BJ (cell line): ENCODE measurements at regions not wholly inside any gene's neighbourhood (a gene's known extent, or its start where the extent isn't known, plus 50 kb on each side); places are given as distances from the start of the nearest gene placed in this dataset.

ENCODE experiments used
- CTCF ChIA-PET: fragments of 350-600 bp; formaldehyde crosslinking; extraction: SDS; loops from one replicate; lab custom pipeline; 2021; ENCODE audit warnings: antibody characterized with exemption, inconsistent platforms; lab: Yijun Ruan, JAX
- POLR2A ChIA-PET: fragments of 300-600 bp; sonication (Branson Sonifier 250); formaldehyde crosslinking; extraction: SDS; loops from one replicate; lab custom pipeline; 2021; ENCODE audit warnings: antibody characterized with exemption; lab: Charles Lee
- DNase-seq: peaks from one replicate; pipeline ENCODE4 v3.0.0-alpha.2; 2011; ENCODE audit warnings: low read depth
- H3K27me3 ChIP-seq: 2 replicates; pipeline ENCODE4 v1.6.0; 2011; ENCODE audit warnings: low read length; ENCODE audit not compliant: control insufficient read depth, insufficient read depth
- H3K36me3 ChIP-seq: 2 replicates; pipeline ENCODE4 v1.5.1; 2011; ENCODE audit warnings: low read length; ENCODE audit not compliant: control insufficient read depth, insufficient read depth
- H3K4me3 ChIP-seq: 2 replicates; pipeline ENCODE4 v1.5.1; 2011; ENCODE audit warnings: low read depth, mild to moderate bottlenecking, control low read depth, low read length
- TF ChIP-seq, protein P1 (sequence below): IDR thresholded peaks from 2 replicates; pipeline ENCODE4 v1.5.1; 2011; ENCODE audit warnings: low read depth, mild to moderate bottlenecking, control low read depth, inconsistent platforms, low read length, moderate library complexity; ENCODE audit not compliant: insufficient read depth

DNA sequence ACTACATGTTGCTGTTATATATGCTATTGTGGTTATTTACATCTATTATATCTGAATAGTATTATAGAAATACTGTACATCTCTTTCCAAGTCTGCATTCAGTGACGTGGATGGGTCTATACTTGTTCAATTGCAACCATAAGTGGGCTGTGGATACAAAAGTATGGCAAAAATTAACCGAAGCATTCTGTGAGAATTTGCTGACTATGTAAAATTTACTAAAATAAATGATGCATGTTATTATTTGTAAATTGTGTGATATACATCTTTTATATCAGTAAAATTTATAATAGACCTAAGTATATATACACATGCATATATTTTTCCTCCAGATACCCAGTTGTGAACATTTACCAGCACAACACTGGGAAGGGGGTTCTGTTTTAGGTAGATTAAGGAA, 215.1 kb downstream of the NECTIN3 start:
- ChIA-PET POLR2A (no interaction called here), CTCF (no interaction called here)
- Histone ChIP-seq H3K4me3 (no peak overlapping the region), H3K27me3 (no peaks in the 10 kb centered on the region), H3K36me3 (no peaks in the 10 kb centered on the region)
- TF ChIP-seq, protein P1, sequence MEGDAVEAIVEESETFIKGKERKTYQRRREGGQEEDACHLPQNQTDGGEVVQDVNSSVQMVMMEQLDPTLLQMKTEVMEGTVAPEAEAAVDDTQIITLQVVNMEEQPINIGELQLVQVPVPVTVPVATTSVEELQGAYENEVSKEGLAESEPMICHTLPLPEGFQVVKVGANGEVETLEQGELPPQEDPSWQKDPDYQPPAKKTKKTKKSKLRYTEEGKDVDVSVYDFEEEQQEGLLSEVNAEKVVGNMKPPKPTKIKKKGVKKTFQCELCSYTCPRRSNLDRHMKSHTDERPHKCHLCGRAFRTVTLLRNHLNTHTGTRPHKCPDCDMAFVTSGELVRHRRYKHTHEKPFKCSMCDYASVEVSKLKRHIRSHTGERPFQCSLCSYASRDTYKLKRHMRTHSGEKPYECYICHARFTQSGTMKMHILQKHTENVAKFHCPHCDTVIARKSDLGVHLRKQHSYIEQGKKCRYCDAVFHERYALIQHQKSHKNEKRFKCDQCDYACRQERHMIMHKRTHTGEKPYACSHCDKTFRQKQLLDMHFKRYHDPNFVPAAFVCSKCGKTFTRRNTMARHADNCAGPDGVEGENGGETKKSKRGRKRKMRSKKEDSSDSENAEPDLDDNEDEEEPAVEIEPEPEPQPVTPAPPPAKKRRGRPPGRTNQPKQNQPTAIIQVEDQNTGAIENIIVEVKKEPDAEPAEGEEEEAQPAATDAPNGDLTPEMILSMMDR: no peak
- DNase-seq: no peak

DNA sequence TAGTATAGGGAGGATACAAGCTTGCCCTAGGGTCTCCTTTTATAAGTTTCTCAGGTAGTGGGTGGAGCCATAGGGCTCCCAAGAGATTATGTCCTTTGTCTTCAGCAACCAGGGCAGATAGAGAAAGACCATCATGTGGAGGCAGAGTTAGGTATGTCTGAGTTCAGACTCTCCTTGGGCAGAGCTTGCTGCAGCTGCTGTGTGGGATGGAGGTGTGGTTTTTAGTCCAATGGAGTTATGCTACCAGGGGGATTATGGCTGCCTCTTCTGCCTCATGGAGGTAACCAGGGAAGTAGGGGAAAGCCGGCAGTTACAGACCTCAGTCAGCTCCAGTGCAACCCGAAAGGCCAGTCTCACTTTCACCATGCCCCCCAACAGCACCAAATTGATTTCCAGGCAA, 220.5 kb downstream of the NECTIN3 start:
- POLR2A ChIA-PET: no interaction called here
- no peak for DNase-seq
- H3K4me3 ChIP-seq: no peak overlapping the region
- no peaks in the 10 kb centered on the region for H3K27me3 ChIP-seq
- no peaks in the 10 kb centered on the region for H3K36me3 ChIP-seq
- TF ChIP-seq, protein P1: no peak
- CTCF ChIA-PET: interaction anchor here (1.6 kb wide), 1 partner anchor 12 kb away, joined by 4 read pairs; no protein-coding TSS in a partner anchor

DNA sequence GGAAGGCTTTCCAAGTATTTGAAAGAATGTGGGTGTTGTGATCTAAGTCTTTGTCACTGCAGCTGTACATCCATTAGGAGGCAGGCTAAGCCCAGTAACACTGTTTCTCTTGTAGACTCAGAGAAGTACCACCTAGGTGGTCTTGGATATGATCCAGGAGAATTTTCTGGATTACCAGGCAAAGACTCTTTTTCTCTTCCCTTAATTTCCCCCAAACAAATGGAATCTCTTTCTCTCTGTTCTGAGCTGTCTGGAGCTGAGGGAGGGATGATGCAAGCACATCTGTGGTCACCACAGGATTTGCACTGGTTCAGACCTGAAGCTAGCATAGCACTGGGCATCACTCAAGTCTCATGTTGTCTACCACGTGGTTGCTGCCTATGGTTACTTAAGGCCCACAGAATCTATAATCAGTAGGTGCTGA, 227.6 kb downstream of the NECTIN3 start:
- Histone ChIP-seq H3K36me3 (no peaks in the 10 kb centered on the region), H3K4me3 (no peak overlapping the region), H3K27me3 (no peaks in the 10 kb centered on the region)
- POLR2A ChIA-PET: no interaction called here
- CTCF ChIA-PET: interaction anchor here (0.6 to 1.6 kb wide), 3 partner anchors 22 to 51 kb away, joined by 3 to 7 read pairs (median 5); no protein-coding TSS in a partner anchor
- TF ChIP-seq, protein P1: 0 out of 2 replicates have a peak, but pooled peaks have one; percentile 12
- DNase-seq: no peak

DNA sequence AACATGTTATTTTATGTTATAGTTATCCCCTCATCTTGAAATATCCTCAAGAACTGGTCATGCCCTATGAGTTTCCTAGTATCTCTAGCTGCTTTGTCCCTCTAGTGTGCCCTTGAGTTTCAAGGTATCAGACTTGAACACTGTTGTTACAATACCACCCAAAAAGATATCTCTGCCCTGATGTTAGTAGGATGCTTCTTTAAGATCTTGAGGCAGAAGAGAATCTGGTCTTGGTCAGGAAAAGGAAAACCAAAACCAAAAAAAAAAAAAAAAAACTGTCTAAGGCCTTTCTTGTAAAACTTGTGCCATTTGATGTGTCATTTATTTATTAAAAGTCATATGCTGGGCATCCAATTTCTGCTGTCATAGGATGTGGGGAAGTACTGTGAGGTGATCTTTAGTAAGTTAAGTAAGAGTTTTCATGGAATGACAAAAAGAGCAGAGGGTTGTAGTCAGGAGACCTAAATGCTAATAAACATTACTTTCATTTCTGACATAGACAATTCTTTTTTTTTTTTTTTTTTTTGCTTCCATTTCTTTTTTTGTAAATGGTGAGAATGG, 229.7 kb downstream of the NECTIN3 start:
- Histone ChIP-seq H3K4me3 (no peak overlapping the region), H3K27me3 (no peaks in the 10 kb centered on the region), H3K36me3 (no peaks in the 10 kb centered on the region)
- TF ChIP-seq, protein P1: no peak
- DNase-seq: no peak
- CTCF ChIA-PET: no interaction called here
- POLR2A ChIA-PET: no interaction called here

DNA sequence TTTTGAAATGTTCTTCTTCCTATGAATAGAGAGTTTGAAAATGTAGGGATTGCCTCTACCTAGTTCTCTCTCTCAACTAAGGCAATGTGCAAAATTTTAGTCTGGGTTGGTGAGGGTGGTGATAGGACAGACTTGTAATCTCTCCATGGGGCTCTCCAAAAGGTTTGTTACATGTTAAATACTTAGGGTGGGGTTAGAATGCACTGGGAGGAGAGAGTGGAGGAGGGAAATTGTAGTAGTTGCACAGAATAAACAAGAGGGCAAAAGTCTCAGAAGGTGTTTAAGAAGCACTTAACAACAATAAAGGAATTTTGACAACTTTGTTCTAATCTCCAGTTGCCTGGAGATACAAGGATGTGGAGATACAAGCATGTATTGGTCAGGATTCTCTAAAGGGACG, 230.4 kb downstream of the NECTIN3 start:
- ChIA-PET CTCF (no interaction called here), POLR2A (no interaction called here)
- TF ChIP-seq, protein P1: no peak
- Histone ChIP-seq H3K36me3 (no peaks in the 10 kb centered on the region), H3K27me3 (no peaks in the 10 kb centered on the region), H3K4me3 (no peak overlapping the region)
- no peak for DNase-seq
